GM18498 (cell line): ENCODE measurements at regions not wholly inside any gene's neighbourhood (a gene's known extent, or its start where the extent isn't known, plus 50 kb on each side); places are given as distances from the start of the nearest gene placed in this dataset.
"Not testable (repeated sequence)": the region's sequence is repeated elsewhere in the genome, so short reads cannot be mapped to it uniquely, and the experiment has no call there.

Experiments
- ATAC-seq: cut with Tn5 transposase; IDR thresholded peaks from one replicate; pipeline ENCODE4 v1.9.1; 2021; ENCODE audit warnings: mild to moderate bottlenecking, moderate library complexity; ENCODE audit not compliant: unreplicated experiment

DNA sequence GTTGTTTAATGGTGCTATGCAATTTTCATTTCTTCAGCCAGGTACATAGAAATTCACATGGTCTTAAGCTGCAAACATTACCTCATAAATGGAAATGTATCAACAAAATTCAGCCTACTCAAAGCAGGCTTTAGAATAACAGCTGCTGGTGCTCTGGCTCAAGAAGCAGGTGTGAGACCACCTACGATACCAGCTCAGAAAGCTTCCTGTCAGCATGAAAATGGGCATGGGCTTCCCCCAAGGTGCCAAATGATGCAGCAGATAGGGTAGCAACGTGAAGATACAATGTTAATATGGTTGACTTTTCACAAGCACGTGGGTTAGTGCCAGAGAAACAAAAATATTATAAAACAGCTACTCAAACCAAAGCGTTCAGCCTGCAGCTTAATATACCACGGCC lies 343.4 kb upstream of the PRICKLE1 start:
- no peak for ATAC-seq

DNA sequence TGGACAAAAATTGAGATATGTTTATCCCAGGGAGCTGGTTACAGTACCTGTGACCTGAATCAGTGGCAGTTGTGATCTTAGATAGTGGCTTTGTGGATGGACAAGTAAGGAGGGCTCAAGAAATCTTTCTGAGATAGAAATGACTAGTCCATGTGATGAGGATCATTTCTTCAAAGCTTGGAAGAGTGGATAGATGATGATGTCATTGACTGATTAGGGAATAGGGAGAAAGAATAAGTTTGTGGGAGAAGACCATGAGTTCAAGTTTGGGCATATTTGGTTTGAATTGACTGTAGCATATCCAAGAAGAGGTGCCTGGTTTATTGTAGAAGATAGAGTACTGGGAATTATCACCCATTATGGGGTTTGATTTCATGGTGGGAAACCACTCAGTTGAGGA lies 336.7 kb upstream of the PRICKLE1 start:
- ATAC-seq: no peak

DNA sequence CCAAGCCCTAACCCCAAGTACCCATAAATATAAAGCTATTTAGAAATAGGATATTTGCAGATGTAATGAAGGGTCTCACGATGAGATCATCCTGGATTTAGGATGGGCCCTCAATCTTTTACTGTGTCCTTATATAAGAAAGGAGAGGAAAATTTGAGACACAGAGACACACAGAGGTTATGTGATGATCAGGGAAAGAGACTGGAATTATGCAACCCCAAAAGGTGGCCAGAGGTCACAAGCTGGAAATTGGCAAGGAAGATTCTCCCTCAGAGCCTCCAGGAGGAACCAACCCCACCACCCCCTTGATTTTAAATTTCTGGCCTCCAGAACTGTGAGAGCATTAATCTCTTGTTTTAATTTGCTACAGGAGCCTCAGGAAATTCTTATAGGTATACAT lies 334.9 kb upstream of the PRICKLE1 start:
- ATAC-seq: no peak

DNA sequence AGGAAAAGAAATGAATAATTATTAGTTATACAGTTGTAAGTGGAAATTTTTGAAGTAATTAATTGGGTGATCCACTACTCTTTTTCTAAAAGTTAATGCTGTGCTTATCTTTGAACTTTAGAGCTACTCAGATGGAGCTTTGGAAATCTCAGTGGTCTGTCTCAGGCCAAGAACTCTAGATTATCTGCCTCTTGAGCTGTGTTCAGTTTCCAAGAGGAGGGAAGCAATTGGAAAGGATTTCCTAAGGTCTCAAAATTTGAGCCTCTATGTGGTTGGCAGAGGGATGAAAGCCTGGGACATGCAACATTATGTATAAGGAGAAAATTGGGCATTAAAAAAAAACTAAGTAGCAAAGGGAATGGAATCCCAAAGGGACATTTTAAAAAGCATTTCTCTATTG lies 334.0 kb upstream of the PRICKLE1 start:
- ATAC-seq: no peak

GRCh38 chr12:42923156-42923555 lies 333.6 kb upstream of the PRICKLE1 start:
- ATAC-seq: no peak

DNA sequence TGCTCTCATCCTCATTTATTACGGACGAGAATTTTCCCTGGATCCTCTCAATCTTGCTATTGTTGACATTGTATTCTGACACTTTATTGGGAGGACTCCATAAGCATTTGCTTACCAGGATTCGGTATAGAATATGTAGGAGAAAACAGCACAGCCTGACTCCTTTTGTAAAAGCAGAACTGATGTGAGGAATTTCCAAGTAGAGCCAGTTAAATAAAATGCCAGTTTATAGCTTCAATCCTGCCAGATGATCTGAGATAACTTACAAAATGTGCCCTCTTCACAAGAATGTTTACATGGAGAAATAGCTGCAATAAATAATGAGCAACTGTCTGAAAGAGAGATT lies 332.9 kb upstream of the PRICKLE1 start:
- ATAC-seq: no peak

- no peak for ATAC-seq
These were observed 332.4 kb upstream of the PRICKLE1 start for GRCh38 chr12:42921741-42922504.

- ATAC-seq: no peak
These were observed 330.1 kb upstream of the PRICKLE1 start for GRCh38 chr12:42919691-42920090.

- ATAC-seq: no peak
These were observed 328.9 kb upstream of the PRICKLE1 start for GRCh38 chr12:42918443-42918842.

- no peak for ATAC-seq
These were observed 326.6 kb upstream of the PRICKLE1 start for GRCh38 chr12:42916143-42916542.

GRCh38 chr12:42915426-42915825 lies 325.9 kb upstream of the PRICKLE1 start:
- no peak for ATAC-seq

- no peak for ATAC-seq
These were observed 322.8 kb upstream of the PRICKLE1 start for GRCh38 chr12:42912367-42912766.

GRCh38 chr12:42910656-42911055 lies 321.1 kb upstream of the PRICKLE1 start:
- no peak for ATAC-seq

DNA sequence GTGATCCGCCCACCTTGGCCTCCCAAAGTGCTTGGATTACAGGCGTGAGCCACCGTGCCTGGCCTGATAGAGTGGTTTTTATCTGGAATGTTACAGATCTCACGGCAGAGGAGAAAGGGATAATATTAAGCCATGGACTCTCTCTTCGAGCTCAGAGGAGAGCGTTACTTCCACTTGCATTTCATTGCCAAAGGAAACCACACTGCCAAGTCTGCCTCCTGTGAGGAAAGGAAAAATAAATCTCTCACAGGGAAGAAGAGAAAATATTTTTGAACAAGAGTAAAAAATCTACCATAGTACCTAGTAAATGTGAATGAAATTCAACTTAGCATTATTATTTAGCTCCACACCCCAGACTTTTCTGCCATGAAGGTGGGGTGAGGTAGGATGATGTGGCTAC lies 319.2 kb upstream of the PRICKLE1 start:
- ATAC-seq: no peak

- not testable (repeated sequence) for ATAC-seq
These were observed 317.3 kb upstream of the PRICKLE1 start for GRCh38 chr12:42906801-42907200.

DNA sequence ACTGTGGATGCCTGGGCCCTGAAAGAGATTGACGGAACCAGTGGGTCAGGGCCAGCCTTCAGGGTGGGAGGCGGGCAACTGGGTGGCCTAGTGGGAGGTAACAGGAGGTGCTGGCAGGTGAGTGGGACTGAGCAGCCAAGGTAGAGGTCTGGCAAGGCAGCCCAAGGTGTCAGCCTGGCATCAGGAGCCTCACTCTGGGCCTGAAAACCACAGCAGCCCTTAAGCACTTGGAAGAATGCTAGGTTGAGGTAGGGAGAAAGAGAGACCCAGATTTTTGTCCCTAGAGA lies 315.8 kb upstream of the PRICKLE1 start:
- ATAC-seq: no peak

DNA sequence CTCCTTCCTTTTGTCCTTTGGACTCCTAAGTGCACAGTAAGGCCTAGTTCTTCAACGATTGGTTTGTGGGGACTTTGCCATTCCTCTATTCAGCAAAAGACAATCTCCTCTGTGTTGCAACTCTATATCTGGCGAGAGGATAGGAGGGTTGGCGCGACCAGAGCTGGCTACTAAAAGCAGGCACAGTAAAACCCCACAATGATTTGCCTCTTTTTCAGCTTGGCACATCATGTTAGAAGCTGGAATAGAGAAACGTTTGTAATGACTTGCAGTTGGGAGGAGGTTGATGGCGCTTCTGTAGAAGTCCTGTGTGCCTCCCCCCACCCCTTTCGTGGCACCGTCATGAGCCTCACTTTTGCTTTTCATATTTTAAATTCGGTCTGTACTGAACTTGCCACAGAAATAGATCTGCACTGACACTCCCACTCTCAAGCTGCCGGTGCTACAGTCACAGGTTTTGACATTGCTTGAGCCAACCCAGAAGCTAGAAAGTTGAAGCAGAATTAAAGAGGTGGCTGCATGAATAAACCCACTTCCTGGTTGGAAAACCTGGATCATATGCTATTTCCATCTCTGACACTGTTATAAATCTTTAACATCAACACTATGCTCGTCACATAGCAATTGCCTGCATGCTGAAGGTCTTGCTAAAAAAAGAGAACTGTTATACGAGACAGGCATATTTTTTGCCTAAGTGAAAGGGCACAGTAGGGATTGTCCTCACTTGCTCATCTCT lies 315.3 kb upstream of the PRICKLE1 start:
- ATAC-seq: no peak

GRCh38 chr12:42903736-42904135 lies 314.2 kb upstream of the PRICKLE1 start:
- no peak for ATAC-seq

DNA sequence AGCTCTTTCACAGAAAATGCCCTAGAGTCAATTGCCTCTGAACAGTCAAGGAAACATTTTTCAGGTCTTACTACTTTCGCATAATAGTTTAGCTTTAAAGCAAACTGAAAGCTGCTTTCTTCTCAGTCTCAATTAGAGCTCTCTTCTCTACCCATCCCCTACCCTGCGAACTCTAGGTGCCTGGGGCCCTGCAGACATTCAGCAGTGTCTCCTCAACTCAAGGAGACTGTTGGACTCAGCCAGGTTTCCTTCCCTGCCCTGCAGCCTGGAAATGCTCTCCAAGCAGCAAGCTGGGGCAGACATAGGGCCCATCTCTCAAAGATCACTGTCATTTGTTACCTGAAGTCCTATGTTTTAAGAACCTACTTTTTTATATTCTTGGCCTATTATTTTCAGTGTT lies 312.5 kb upstream of the PRICKLE1 start:
- ATAC-seq: no peak

DNA sequence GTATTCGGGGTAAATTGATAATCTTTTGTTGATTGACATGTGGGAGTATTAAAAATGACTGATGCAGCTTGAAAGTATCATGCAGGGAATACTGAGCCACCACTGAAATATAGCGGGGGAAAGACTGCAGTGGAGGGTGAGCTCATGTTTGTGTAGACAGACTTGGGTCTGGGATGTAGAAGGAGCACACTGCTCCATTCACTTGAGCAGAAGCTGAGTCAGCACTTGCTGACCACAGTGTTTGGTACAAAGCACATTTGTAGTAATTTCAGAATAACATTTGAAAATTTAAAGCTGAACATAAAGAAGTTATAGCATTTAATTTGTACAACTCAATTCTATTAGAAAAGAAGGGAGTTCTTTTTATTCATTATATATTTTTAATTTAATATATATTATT lies 304.3 kb upstream of the PRICKLE1 start:
- ATAC-seq: no peak

DNA sequence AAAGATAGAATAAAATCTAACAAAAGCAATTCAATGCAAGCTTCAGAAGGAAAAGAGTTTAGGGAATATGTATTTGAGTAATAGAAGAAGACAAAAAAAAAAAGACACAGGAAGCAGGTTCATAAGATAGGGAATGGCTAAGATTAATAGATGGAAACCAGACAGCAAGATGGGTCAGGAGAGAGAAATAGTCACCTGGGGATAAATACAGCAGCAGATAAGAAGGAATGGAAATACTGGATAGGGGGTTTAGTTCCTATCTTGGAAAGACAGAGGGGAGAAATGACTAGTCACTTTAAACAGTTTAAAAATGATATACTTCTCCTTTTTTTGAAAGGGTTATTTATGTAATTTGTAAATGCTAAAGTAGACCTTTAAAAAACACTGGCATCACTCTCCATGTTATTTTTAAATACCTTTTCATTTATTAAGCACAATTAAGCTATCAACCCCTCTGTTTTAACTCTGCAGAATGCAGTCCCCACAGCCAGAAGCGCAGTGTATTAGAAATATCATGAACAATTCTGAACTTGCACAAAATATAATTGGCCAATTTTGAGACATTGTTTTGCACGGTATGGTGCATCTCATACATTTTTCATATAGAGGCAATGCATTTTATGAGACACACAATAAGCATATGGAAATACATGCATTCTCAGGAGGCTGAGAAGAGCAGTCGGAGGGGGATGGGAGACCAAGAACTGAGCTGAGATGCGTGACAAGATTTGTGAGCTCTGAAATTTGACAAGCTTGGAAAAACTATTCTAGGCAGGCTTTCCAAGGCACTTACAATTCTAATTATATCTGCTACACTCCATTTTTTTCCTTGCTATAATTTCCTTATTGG lies 303.4 kb upstream of the PRICKLE1 start:
- ATAC-seq: no peak

DNA sequence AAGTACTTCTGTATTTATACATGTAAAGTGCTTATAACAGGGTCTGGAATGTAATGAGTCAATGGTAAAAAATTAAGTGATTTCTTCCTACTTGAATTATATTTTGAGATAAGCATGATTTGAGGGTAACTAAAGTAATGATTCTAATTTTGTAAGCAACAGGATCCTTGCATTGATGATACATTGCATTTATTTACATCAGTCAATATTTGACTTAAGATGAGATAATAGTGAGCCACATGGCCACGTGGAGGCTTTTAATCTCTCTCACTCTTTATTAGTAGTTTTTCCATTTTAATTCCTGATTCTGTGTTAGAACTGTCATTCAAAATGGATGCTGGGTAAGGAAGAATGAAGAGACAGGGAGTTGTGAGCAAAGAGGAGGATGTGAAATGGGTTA lies 298.1 kb upstream of the PRICKLE1 start:
- ATAC-seq: no peak
